Body of pancreas (tissue), 4 donors: ENCODE measurements at regions not wholly inside any gene's neighbourhood (a gene's known extent, or its start where the extent isn't known, plus 50 kb on each side); places are given as distances from the start of the nearest gene placed in this dataset.

Source experiments
- POLR2A ChIP-seq, 3 donors: fragments of 450-650 bp; IDR thresholded peaks; one replicate each; pipeline ENCODE4 v1.6.1; 2016; ENCODE audit warnings: antibody characterized with exemption in 3 of 3, mild to moderate bottlenecking in 2 of 3
- TF ChIP-seq, protein P1 (sequence below), 7 experiments: fragments of 450-650 bp in 4 of 7; fragments of 200-600 bp in 3 of 7; sonication (generic) in 3 of 7; IDR thresholded peaks; one replicate each; pipeline ENCODE4 v1.5.1; 2016 to 2019; ENCODE audit warnings: antibody characterized with exemption in 7 of 7

GRCh38 chr10:1829712-1830111, 92.4 kb upstream of the ADARB2 start:
- no peak for TF ChIP-seq POLR2A (IDR thresholded peaks at IDR 0.05)
- TF ChIP-seq, protein P1, sequence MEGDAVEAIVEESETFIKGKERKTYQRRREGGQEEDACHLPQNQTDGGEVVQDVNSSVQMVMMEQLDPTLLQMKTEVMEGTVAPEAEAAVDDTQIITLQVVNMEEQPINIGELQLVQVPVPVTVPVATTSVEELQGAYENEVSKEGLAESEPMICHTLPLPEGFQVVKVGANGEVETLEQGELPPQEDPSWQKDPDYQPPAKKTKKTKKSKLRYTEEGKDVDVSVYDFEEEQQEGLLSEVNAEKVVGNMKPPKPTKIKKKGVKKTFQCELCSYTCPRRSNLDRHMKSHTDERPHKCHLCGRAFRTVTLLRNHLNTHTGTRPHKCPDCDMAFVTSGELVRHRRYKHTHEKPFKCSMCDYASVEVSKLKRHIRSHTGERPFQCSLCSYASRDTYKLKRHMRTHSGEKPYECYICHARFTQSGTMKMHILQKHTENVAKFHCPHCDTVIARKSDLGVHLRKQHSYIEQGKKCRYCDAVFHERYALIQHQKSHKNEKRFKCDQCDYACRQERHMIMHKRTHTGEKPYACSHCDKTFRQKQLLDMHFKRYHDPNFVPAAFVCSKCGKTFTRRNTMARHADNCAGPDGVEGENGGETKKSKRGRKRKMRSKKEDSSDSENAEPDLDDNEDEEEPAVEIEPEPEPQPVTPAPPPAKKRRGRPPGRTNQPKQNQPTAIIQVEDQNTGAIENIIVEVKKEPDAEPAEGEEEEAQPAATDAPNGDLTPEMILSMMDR (IDR thresholded peaks at IDR 0.05): no peak
